Loucy (cell line): ENCODE measurements at regions not wholly inside any gene's neighbourhood (a gene's known extent, or its start where the extent isn't known, plus 50 kb on each side); places are given as distances from the start of the nearest gene placed in this dataset.

Experiments
- CTCF ChIP-seq: fragments of 200-600 bp; sonication (generic); conservative IDR thresholded peaks from 2 replicates; pipeline ENCODE4 v1.5.1; 2014; ENCODE audit warnings: mild to moderate bottlenecking, antibody characterized with exemption, low read length
- EZH2phosphoT487 ChIP-seq: fragments of 200-600 bp; IDR thresholded peaks from 2 replicates; pipeline ENCODE4 v1.6.1; 2018; ENCODE audit warnings: antibody characterized with exemption, mild to moderate bottlenecking, moderate library complexity, borderline replicate concordance

GRCh38 chr4:159547645-159548308, 444.9 kb downstream of the RAPGEF2 start:
- no peak for TF ChIP-seq CTCF
- no peak for TF ChIP-seq EZH2phosphoT487
